Ascending aorta (tissue), 2 donors: ENCODE measurements at regions not wholly inside any gene's neighbourhood (a gene's known extent, or its start where the extent isn't known, plus 50 kb on each side); places are given as distances from the start of the nearest gene placed in this dataset.

Experiments used
- DNase-seq, 2 donors: peaks; one replicate each; pipeline ENCODE4 v3.0.0-alpha.2; 2019; ENCODE audit warnings: low spot score in 2 of 2
- H3K27ac ChIP-seq, 2 donors: fragments of 200-600 bp; sonication (generic); one replicate each; pipeline ENCODE4 v1.5.1; 2016 to 2017; ENCODE audit warnings: mild to moderate bottlenecking in 1 of 2
- H3K27me3 ChIP-seq: fragments of 200-600 bp; sonication (generic); one replicate; pipeline ENCODE4 v1.5.1; 2017
- H3K36me3 ChIP-seq, 2 donors: fragments of 200-600 bp; sonication (generic); one replicate each; pipeline ENCODE4 v1.5.1; 2016
- H3K4me1 ChIP-seq, 2 donors: fragments of 200-600 bp; sonication (generic); one replicate each; pipeline ENCODE4 v1.5.1; 2016 to 2017; ENCODE audit warnings: mild to moderate bottlenecking in 1 of 2
- H3K4me3 ChIP-seq, 2 donors: fragments of 200-600 bp; sonication (generic); one replicate each; pipeline ENCODE4 v1.5.1; 2016 to 2017; ENCODE audit warnings: mild to moderate bottlenecking in 1 of 2
- H3K9me3 ChIP-seq, 2 donors: fragments of 200-600 bp; sonication (generic); one replicate each; pipeline ENCODE4 v1.5.1; 2016
- CTCF ChIP-seq, 3 experiments: fragments of 200-600 bp in 2 of 3; fragments of 450-650 bp in 1 of 3; sonication (generic) in 2 of 3; IDR thresholded peaks; one replicate each; pipeline ENCODE4 v1.5.1; 2016 to 2019; ENCODE audit warnings: antibody characterized with exemption in 3 of 3, mild to moderate bottlenecking in 1 of 3, moderate library complexity in 1 of 3
- intact Hi-C: fragments of 100-400 bp; cut with DNase I; formaldehyde crosslinking; loops from one replicate; pipeline ENCODE4 v1.15.1; 2023

GRCh38 chr2:17242813-17243485 is 275.3 kb downstream of the RAD51AP2 start:
- no peak for TF ChIP-seq CTCF (IDR thresholded peaks at IDR 0.05)
- Histone ChIP-seq H3K36me3 (no peaks in the 10 kb centered on the region), H3K4me1 (no peaks in the 10 kb centered on the region), H3K4me3 (no peak overlapping the region), H3K9me3 (no peaks in the 10 kb centered on the region), H3K27ac (no peak overlapping the region), H3K27me3 (no peaks in the 10 kb centered on the region)
- DNase-seq = no peak
- intact Hi-C loops = no loop called here

GRCh38 chr2:17239550-17239949 is 278.7 kb downstream of the RAD51AP2 start:
- H3K9me3 ChIP-seq = no peaks in the 10 kb centered on the region
- H3K27me3 ChIP-seq = no peaks in the 10 kb centered on the region
- no peaks in the 10 kb centered on the region for H3K36me3 ChIP-seq
- no peak overlapping the region for H3K27ac ChIP-seq
- DNase-seq = no peak
- H3K4me1 ChIP-seq = no peaks in the 10 kb centered on the region
- intact Hi-C loops = no loop called here
- H3K4me3 ChIP-seq = no peak overlapping the region
- TF ChIP-seq CTCF (IDR thresholded peaks at IDR 0.05) = no peak

GRCh38 chr2:17235167-17235566 is 283.1 kb downstream of the RAD51AP2 start:
- no peak for DNase-seq
- no peak overlapping the region for H3K4me3 ChIP-seq
- no peaks in the 10 kb centered on the region for H3K27me3 ChIP-seq
- H3K27ac ChIP-seq = no peak overlapping the region
- intact Hi-C loops = no loop called here
- no peaks in the 10 kb centered on the region for H3K9me3 ChIP-seq
- no peaks in the 10 kb centered on the region for H3K36me3 ChIP-seq
- TF ChIP-seq CTCF (IDR thresholded peaks at IDR 0.05) = no peak
- no peaks in the 10 kb centered on the region for H3K4me1 ChIP-seq

GRCh38 chr2:17232776-17233556 is 285.3 kb downstream of the RAD51AP2 start:
- no peaks in the 10 kb centered on the region for H3K9me3 ChIP-seq
- TF ChIP-seq CTCF (IDR thresholded peaks at IDR 0.05) = no peak
- no peaks in the 10 kb centered on the region for H3K27me3 ChIP-seq
- no peaks in the 10 kb centered on the region for H3K4me1 ChIP-seq
- DNase-seq = no peak
- intact Hi-C loops = no loop called here
- no peak overlapping the region for H3K4me3 ChIP-seq
- H3K36me3 ChIP-seq = no peaks in the 10 kb centered on the region
- H3K27ac ChIP-seq = no peak overlapping the region

- no peaks in the 10 kb centered on the region for H3K9me3 ChIP-seq
- intact Hi-C loops = no loop called here
- no peaks in the 10 kb centered on the region for H3K27me3 ChIP-seq
- H3K4me3 ChIP-seq = no peak overlapping the region
- DNase-seq = no peak
- no peak overlapping the region for H3K27ac ChIP-seq
- H3K4me1 ChIP-seq = no peaks in the 10 kb centered on the region
- no peak for TF ChIP-seq CTCF (IDR thresholded peaks at IDR 0.05)
- no peaks in the 10 kb centered on the region for H3K36me3 ChIP-seq
Observed at GRCh38 chr2:17231394-17231965, 286.8 kb downstream of the RAD51AP2 start.
